ENCODE measurements at regions not wholly inside any gene's neighbourhood (a gene's known extent, or its start where the extent isn't known, plus 50 kb on each side); places are given as distances from the start of the nearest gene placed in this dataset.
"Not testable (repeated sequence)": the region's sequence is repeated elsewhere in the genome, so short reads cannot be mapped to it uniquely, and the experiment has no call there.

GRCh38 chr1:227416156-227416830 is 98.0 kb upstream of the CDC42BPA start:
- DNase-seq (ENCODE audit: low read depth in 2 of 2), result no peak

GRCh38 chr1:227415115-227415790 is 97.0 kb upstream of the CDC42BPA start:
- DNase-seq (ENCODE audit: low read depth in 2 of 2), result no peak

GRCh38 chr1:227411066-227411465 is 92.8 kb upstream of the CDC42BPA start:
- no peak for DNase-seq (ENCODE audit: low read depth in 2 of 2)

DNA sequence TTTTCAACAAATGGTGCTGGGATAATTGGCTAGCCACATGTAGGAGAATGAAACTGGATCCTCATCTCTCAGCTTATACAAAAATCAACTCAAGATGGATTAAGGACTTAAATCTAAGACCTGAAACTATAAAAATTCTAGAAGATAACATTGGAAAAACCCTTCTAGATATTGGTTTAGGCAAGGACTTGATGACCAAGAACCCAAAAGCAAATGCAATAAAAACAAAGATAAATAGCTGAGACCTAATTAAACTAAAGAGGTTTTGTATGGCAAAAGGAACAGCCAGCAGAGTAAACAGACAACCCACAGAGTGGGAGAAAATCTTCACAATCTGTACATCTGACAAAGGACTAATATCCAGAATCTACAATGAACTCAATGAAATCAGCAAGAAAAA is 88.0 kb upstream of the CDC42BPA start:
- not testable (repeated sequence) for DNase-seq (ENCODE audit: low read depth in 2 of 2)

DNA sequence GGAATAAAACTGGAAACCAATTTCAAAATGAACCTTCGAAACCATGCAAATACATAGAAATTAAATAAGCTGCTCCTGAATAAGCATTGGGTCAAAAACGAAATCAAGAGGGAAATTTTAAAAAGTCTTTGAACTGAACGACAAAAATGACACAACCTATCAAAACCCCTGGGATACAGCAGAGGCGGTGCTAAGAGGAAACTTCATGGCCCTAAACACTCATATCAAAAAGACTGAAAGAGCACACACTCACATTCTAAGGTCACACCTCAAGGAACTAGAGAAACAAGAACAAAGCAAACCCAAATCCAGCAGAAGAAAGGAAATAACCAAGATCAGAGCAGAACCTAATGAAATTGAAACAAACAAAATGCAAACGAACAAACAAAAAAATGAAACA is 85.2 kb upstream of the CDC42BPA start:
- DNase-seq (ENCODE audit: low read depth in 2 of 2), result no peak

GRCh38 chr1:227401562-227402342 is 83.5 kb upstream of the CDC42BPA start:
- no peak for DNase-seq (ENCODE audit: low read depth in 2 of 2)

GRCh38 chr1:227399152-227399730 is 80.9 kb upstream of the CDC42BPA start:
- no peak for DNase-seq (ENCODE audit: low read depth in 2 of 2)

- DNase-seq (ENCODE audit: low read depth in 2 of 2), result no peak
Measured at GRCh38 chr1:227397354-227397978, 79.2 kb upstream of the CDC42BPA start.

GRCh38 chr1:227396539-227397353 is 78.5 kb upstream of the CDC42BPA start:
- DNase-seq (ENCODE audit: low read depth in 2 of 2), result no peak

DNA sequence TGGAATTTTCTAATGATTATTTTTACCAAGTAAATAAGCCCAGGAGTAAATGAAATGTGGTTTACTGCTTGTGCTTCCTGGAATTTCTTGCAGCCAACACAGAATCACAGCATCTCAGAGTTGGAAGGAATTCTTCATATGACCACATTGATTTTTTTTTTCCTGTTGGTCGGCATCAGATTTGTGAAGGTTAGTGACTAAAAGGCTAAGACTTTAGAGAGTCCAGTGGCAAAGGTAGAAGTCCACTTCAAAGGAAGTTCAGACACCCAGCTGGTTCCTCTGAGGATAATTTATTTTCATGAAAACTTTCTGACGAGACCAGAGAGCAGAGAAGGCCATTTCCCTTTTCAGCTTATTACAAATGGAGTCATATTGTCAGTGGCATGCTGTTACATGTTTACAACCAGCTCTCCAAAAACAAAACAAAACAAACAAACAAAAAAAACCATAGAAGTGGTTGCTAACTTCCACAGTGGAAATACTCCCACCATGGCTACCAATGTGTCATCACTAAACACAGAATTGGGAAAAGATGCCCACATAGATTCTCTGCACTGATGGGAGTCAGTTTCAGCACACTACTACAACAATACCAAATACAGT is 77.2 kb upstream of the CDC42BPA start:
- no peak for DNase-seq (ENCODE audit: low read depth in 2 of 2)

GRCh38 chr1:227392984-227393764 is 74.9 kb upstream of the CDC42BPA start:
- no peak for DNase-seq (ENCODE audit: low read depth in 2 of 2)

- DNase-seq (ENCODE audit: low read depth in 2 of 2), result no peak
Measured at GRCh38 chr1:227391879-227392278, 73.6 kb upstream of the CDC42BPA start.

GRCh38 chr1:227391211-227391610 is 72.9 kb upstream of the CDC42BPA start:
- no peak for DNase-seq (ENCODE audit: low read depth in 2 of 2)

GRCh38 chr1:227390525-227390924 is 72.2 kb upstream of the CDC42BPA start:
- DNase-seq (ENCODE audit: low read depth in 2 of 2), result no peak

GRCh38 chr1:227388214-227389168 is 70.2 kb upstream of the CDC42BPA start:
- DNase-seq (ENCODE audit: low read depth in 2 of 2), result no peak

DNA sequence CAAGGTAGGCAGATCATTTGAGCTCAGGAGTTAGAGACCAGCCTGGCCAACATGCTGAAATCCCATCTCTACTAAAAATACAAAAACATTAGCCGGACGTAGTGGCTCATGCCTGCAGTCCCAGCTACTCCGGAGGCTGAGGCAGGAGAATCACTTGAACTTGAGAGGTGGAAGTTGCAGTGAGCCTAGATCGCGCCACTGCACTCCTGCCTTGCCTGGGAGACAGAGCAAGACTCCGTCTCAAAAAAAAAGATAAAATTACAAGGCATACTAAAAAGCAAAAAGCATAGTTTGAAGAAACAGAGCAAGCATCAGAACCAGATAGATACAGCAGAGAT is 61.2 kb upstream of the CDC42BPA start:
- no peak for DNase-seq (ENCODE audit: low read depth in 2 of 2)

DNA sequence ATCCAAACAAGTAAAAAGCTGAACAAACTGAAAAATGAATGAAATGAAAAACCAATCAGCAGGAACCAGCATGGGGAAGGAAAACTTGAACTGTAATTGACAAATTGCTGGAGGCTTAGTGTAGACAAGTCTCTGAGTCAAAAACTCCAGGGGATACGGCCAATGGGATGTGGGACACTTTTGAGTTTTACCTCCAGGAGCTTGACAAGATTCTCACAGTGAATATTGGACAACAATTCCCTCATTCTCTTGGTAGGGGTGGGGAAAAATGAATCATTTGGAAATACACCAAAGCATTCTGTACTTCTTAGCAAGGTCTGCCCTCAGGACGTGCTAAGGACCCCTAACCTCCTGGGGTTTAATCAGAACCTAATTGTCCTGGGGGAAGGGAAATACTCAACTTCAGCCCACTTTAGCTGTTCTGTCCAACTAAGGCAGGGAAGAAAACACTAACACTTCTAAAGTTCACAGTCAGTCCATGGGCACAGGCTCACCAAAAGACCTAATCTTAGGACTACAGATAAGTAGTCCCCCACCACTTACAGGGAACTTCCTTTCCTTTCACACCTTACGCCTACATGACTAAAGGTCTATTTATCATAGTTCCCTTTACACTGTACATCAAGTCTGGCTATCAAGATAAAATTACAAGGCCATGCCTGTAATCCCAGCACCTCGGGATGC is 60.7 kb upstream of the CDC42BPA start:
- DNase-seq (ENCODE audit: low read depth in 2 of 2), result no peak

DNA sequence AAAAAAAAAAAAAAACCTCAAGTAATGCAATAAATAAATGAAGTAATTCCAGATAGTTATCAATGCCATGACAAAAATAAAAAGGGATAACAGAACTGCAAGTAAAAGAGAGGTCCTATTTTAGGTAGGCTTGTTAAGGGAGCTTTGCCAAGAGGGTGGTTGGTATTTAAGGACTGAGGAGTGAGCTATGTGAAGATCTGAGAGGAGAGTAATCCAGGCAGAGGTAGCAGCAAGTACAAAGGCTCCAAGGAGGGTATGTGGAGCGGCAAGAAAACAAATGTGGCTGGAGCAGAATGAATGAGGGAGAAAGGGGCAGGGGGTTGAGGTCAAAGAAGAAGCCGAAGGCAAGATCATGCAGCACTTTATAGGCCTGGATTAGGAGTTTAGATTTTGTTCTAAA is 59.9 kb upstream of the CDC42BPA start:
- no peak for DNase-seq (ENCODE audit: low read depth in 2 of 2)

All from stimulated activated CD4-positive, alpha-beta T cell treated with anti-CD3 and anti-CD28 coated beads, Interleukin-15, amount 100 ng/mL, for 48 hours (primary cell).